ENCODE measurements at regions not wholly inside any gene's neighbourhood (a gene's known extent, or its start where the extent isn't known, plus 50 kb on each side); places are given as distances from the start of the nearest gene placed in this dataset.
A peak's percentile ranks its signal among the peaks of the same experiment; 100 is the strongest.
"Not testable (repeated sequence)": the region's sequence is repeated elsewhere in the genome, so short reads cannot be mapped to it uniquely, and the experiment has no call there.

GRCh38 chr13:50474088-50474662, 369.3 kb downstream of the DLEU7 start:
- DNase-seq (ENCODE audit: low read depth in 2 of 2, low spot score in 1 of 2), result no peak

GRCh38 chr13:50476577-50477285, 366.8 kb downstream of the DLEU7 start:
- DNase-seq (ENCODE audit: low read depth in 2 of 2, low spot score in 1 of 2), result no peak

GRCh38 chr13:50481936-50482335, 361.6 kb downstream of the DLEU7 start:
- no peak for DNase-seq (ENCODE audit: low read depth in 2 of 2, low spot score in 1 of 2)

GRCh38 chr13:50483416-50483815, 360.1 kb downstream of the DLEU7 start:
- no peak for DNase-seq (ENCODE audit: low read depth in 2 of 2, low spot score in 1 of 2)

GRCh38 chr13:50484472-50485113, 358.9 kb downstream of the DLEU7 start:
- no peak for DNase-seq (ENCODE audit: low read depth in 2 of 2, low spot score in 1 of 2)

- no peak for DNase-seq (ENCODE audit: low read depth in 2 of 2, low spot score in 1 of 2)
Observed at GRCh38 chr13:50485979-50486935, 357.2 kb downstream of the DLEU7 start.

GRCh38 chr13:50493683-50494082, 349.8 kb downstream of the DLEU7 start:
- DNase-seq (ENCODE audit: low read depth in 2 of 2, low spot score in 1 of 2), result no peak

GRCh38 chr13:50494138-50494537, 349.4 kb downstream of the DLEU7 start:
- DNase-seq (ENCODE audit: low read depth in 2 of 2, low spot score in 1 of 2), result no peak

GRCh38 chr13:50503212-50503611, 340.3 kb downstream of the DLEU7 start:
- not testable (repeated sequence) for DNase-seq (ENCODE audit: low read depth in 2 of 2, low spot score in 1 of 2)

- no peak for DNase-seq (ENCODE audit: low read depth in 2 of 2, low spot score in 1 of 2)
Observed at GRCh38 chr13:50509167-50509566, 334.3 kb downstream of the DLEU7 start.

- DNase-seq (ENCODE audit: low read depth in 2 of 2, low spot score in 1 of 2), result no peak
Observed at GRCh38 chr13:50509771-50510441, 333.6 kb downstream of the DLEU7 start.

GRCh38 chr13:50510885-50511545, 332.5 kb downstream of the DLEU7 start:
- not testable (repeated sequence) for DNase-seq (ENCODE audit: low read depth in 2 of 2, low spot score in 1 of 2)

- no peak for DNase-seq (ENCODE audit: low read depth in 2 of 2, low spot score in 1 of 2)
Observed at GRCh38 chr13:50511877-50512341, 331.6 kb downstream of the DLEU7 start.

- DNase-seq (ENCODE audit: low read depth in 2 of 2, low spot score in 1 of 2), result peak; percentile 11 to 14
Observed at GRCh38 chr13:50512474-50513299, 330.8 kb downstream of the DLEU7 start.

- DNase-seq (ENCODE audit: low read depth in 2 of 2, low spot score in 1 of 2), result no peak
Observed at GRCh38 chr13:50513300-50513877, 330.1 kb downstream of the DLEU7 start.

- DNase-seq (ENCODE audit: low read depth in 2 of 2, low spot score in 1 of 2), result no peak
Observed at GRCh38 chr13:50514249-50514648, 329.2 kb downstream of the DLEU7 start.

GRCh38 chr13:50518131-50518530, 325.4 kb downstream of the DLEU7 start:
- no peak for DNase-seq (ENCODE audit: low read depth in 2 of 2, low spot score in 1 of 2)

GRCh38 chr13:50518781-50519201, 324.7 kb downstream of the DLEU7 start:
- DNase-seq (ENCODE audit: low read depth in 2 of 2, low spot score in 1 of 2), result no peak

- no peak for DNase-seq (ENCODE audit: low read depth in 2 of 2, low spot score in 1 of 2)
Observed at GRCh38 chr13:50519866-50520265, 323.6 kb downstream of the DLEU7 start.
